Liver (tissue), 8 donors: ENCODE measurements at regions not wholly inside any gene's neighbourhood (a gene's known extent, or its start where the extent isn't known, plus 50 kb on each side); places are given as distances from the start of the nearest gene placed in this dataset.

Experiments used
- DNase-seq: peaks from one replicate; pipeline ENCODE4 v3.0.0-alpha.2; 2017; ENCODE audit warnings: low spot score
- H3K27ac ChIP-seq, 2 donors: one replicate each; pipeline ENCODE4 v1.7.0; 2013; ENCODE audit warnings: inconsistent platforms in 2 of 2, low read length in 2 of 2, control low read depth in 1 of 2, low read depth in 1 of 2, mild to moderate bottlenecking in 1 of 2
- H3K27me3 ChIP-seq, 4 donors: one replicate each; pipeline versions ENCODE4 v1.6.1 to v1.7.0; 2013; ENCODE audit warnings: low read length in 3 of 4, inconsistent platforms in 1 of 4, mild to moderate bottlenecking in 1 of 4, moderate library complexity in 1 of 4; ENCODE audit not compliant: control insufficient read depth in 4 of 4, insufficient read depth in 4 of 4
- H3K36me3 ChIP-seq, 4 donors: one replicate each; pipeline versions ENCODE4 v1.6.1 to v1.7.0; 2013; ENCODE audit warnings: low read length in 3 of 4, mild to moderate bottlenecking in 3 of 4, low read depth in 1 of 4, moderate library complexity in 1 of 4; ENCODE audit not compliant: control insufficient read depth in 4 of 4, insufficient read depth in 3 of 4
- H3K4me1 ChIP-seq, 4 donors: one replicate each; pipeline versions ENCODE4 v1.6.1 to v1.7.0; 2013; ENCODE audit warnings: low read length in 3 of 4, mild to moderate bottlenecking in 3 of 4, moderate library complexity in 1 of 4; ENCODE audit not compliant: control insufficient read depth in 4 of 4, insufficient read depth in 4 of 4
- H3K4me3 ChIP-seq, 3 donors: one replicate each; pipeline versions ENCODE4 v1.6.1 to v1.7.0; 2013; ENCODE audit warnings: low read length in 3 of 3, control low read depth in 1 of 3, low read depth in 1 of 3, mild to moderate bottlenecking in 1 of 3
- H3K9ac ChIP-seq, 2 donors: one replicate each; pipeline ENCODE4 v1.7.0; 2013; ENCODE audit warnings: low read length in 2 of 2, mild to moderate bottlenecking in 2 of 2, moderate library complexity in 2 of 2, control low read depth in 1 of 2, low read depth in 1 of 2
- H3K9me3 ChIP-seq, 4 donors: one replicate each; pipeline versions ENCODE4 v1.6.1 to v1.7.0; 2013; ENCODE audit warnings: low read length in 3 of 4; ENCODE audit not compliant: control insufficient read depth in 4 of 4
- ATF3 ChIP-seq: IDR thresholded peaks from 2 replicates; pipeline ENCODE4 v1.6.1; 2016; ENCODE audit warnings: antibody characterized with exemption
- CTCF ChIP-seq: fragments of 150-350 bp; IDR thresholded peaks from 2 replicates; pipeline ENCODE4 v1.5.1; 2017; ENCODE audit warnings: improper control_type of control experiment, low read depth, low read length; ENCODE audit not compliant: missing input control
- EGR1 ChIP-seq, 2 donors: IDR thresholded peaks; 2 replicates each; pipeline ENCODE4 v1.6.1; 2016 to 2018; ENCODE audit warnings: antibody characterized with exemption in 2 of 2, low read depth in 2 of 2
- FOXA1 ChIP-seq: IDR thresholded peaks from 2 replicates; pipeline ENCODE4 v1.6.1; 2016; ENCODE audit warnings: antibody characterized with exemption
- FOXA2 ChIP-seq: IDR thresholded peaks from 2 replicates; pipeline ENCODE4 v1.6.1; 2016; ENCODE audit warnings: antibody characterized with exemption
- GABPA ChIP-seq, 2 donors: IDR thresholded peaks in 1 of 2; conservative IDR thresholded peaks in 1 of 2; 2 replicates each; pipeline ENCODE4 v1.6.1; 2016; ENCODE audit warnings: antibody characterized with exemption in 2 of 2, mild to moderate bottlenecking in 1 of 2, moderate library complexity in 1 of 2
- HNF4A ChIP-seq, 2 donors: conservative IDR thresholded peaks; 2 replicates each; pipeline ENCODE4 v1.6.1; 2016; ENCODE audit warnings: antibody characterized with exemption in 2 of 2, mild to moderate bottlenecking in 2 of 2
- HNF4G ChIP-seq: IDR thresholded peaks from 2 replicates; pipeline ENCODE4 v1.6.1; 2016; ENCODE audit warnings: antibody characterized with exemption
- JUND ChIP-seq, 2 donors: IDR thresholded peaks; 2 replicates each; pipeline ENCODE4 v1.6.1; 2016; ENCODE audit warnings: antibody characterized with exemption in 2 of 2
- MAX ChIP-seq: IDR thresholded peaks from 2 replicates; pipeline ENCODE4 v1.6.1; 2016; ENCODE audit warnings: antibody characterized with exemption
- NR2F2 ChIP-seq: IDR thresholded peaks from 2 replicates; pipeline ENCODE4 v1.6.1; 2016; ENCODE audit warnings: antibody characterized with exemption
- RAD21 ChIP-seq, 2 donors: IDR thresholded peaks; 2 replicates each; pipeline ENCODE4 v1.6.1; 2016; ENCODE audit warnings: antibody characterized with exemption in 2 of 2, mild to moderate bottlenecking in 2 of 2
- RXRA ChIP-seq, 2 donors: IDR thresholded peaks; 2 replicates each; pipeline ENCODE4 v1.6.1; 2017 to 2018; ENCODE audit warnings: antibody characterized with exemption in 2 of 2, mild to moderate bottlenecking in 1 of 2
- SP1 ChIP-seq: IDR thresholded peaks from 2 replicates; pipeline ENCODE4 v1.6.1; 2018; ENCODE audit warnings: antibody characterized with exemption, mild to moderate bottlenecking
- TAF1 ChIP-seq: conservative IDR thresholded peaks from 2 replicates; pipeline ENCODE4 v1.6.1; 2016; ENCODE audit warnings: antibody characterized with exemption, mild to moderate bottlenecking
- YY1 ChIP-seq: IDR thresholded peaks from 2 replicates; pipeline ENCODE4 v1.6.1; 2016; ENCODE audit warnings: antibody characterized with exemption, mild to moderate bottlenecking
- ZBTB33 ChIP-seq: IDR thresholded peaks from 2 replicates; pipeline ENCODE4 v1.6.1; 2016; ENCODE audit warnings: antibody characterized with exemption
- WGBS: extraction: QIAGEN DNeasy Blood & Tissue Kit; methylation state at CpG from one replicate; pipeline ENCODE4 v1.1.7; 2013; 5-methylcytosine and 5-hydroxymethylcytosine counted together
- donor health status: healthy.
- donor health status: healthy.
- donor health status: healthy.
- donor health status: healthy.
- donor health status: healthy.

GRCh38 chr15:95895508-95895907 lies 435.0 kb upstream of the NR2F2 start (continued):
- TF ChIP-seq CTCF (no peak), FOXA2 (no peak)

GRCh38 chr15:95897651-95898050 lies 432.8 kb upstream of the NR2F2 start:
- Histone ChIP-seq H3K9ac (no peak overlapping the region), H3K4me1 (no peaks in the 10 kb centered on the region), H3K27ac (no peak overlapping the region), H3K9me3 (no peaks in the 10 kb centered on the region), H3K27me3 (no peaks in the 10 kb centered on the region), H3K4me3 (no peak overlapping the region), H3K36me3 (no peaks in the 10 kb centered on the region)
- no peak for TF ChIP-seq MAX
- TF ChIP-seq HNF4A (conservative IDR thresholded peaks at IDR 0.05): no peak
- TF ChIP-seq SP1: no peak
- TF ChIP-seq ZBTB33: no peak
- TF ChIP-seq EGR1 (IDR thresholded peaks at IDR 0.05; ENCODE audit: low read depth in 2 of 2): no peak
- TF ChIP-seq NR2F2: no peak
- TF ChIP-seq CTCF: no peak
- TF ChIP-seq ATF3: no peak
- TF ChIP-seq RAD21 (IDR thresholded peaks at IDR 0.05): no peak
- TF ChIP-seq RXRA (IDR thresholded peaks at IDR 0.05): no peak
- no peak for TF ChIP-seq TAF1
- no peak for TF ChIP-seq FOXA1
- 86% methylated on average over 2 of the region's 2 CpGs for WGBS
- DNase-seq: no peak

GRCh38 chr15:95898761-95899160 lies 431.7 kb upstream of the NR2F2 start:
- no peak for DNase-seq

More at GRCh38 chr15:95898761-95899160, 431.7 kb upstream of the NR2F2 start:
- no peaks in the 10 kb centered on the region for H3K4me1 ChIP-seq
- 80% methylated on average over 1 of the region's 1 CpG for WGBS
- no peak overlapping the region for H3K4me3 ChIP-seq
- H3K9me3 ChIP-seq: no peaks in the 10 kb centered on the region
- H3K27ac ChIP-seq: no peak overlapping the region
- TF ChIP-seq FOXA1 (no peak), CTCF (no peak), EGR1 (IDR thresholded peaks at IDR 0.05; ENCODE audit: low read depth in 2 of 2) (no peak), RXRA (IDR thresholded peaks at IDR 0.05) (no peak), FOXA2 (no peak), MAX (no peak), YY1 (no peak), GABPA (IDR thresholded peaks at IDR 0.05 in 1 of 2, conservative IDR thresholded peaks at IDR 0.05 in 1 of 2) (no peak), TAF1 (no peak), JUND (IDR thresholded peaks at IDR 0.05) (no peak), NR2F2 (no peak), HNF4G (no peak)
- no peaks in the 10 kb centered on the region for H3K27me3 ChIP-seq
- no peaks in the 10 kb centered on the region for H3K36me3 ChIP-seq
- no peak overlapping the region for H3K9ac ChIP-seq
